ENCODE measurements at regions not wholly inside any gene's neighbourhood (a gene's known extent, or its start where the extent isn't known, plus 50 kb on each side); places are given as distances from the start of the nearest gene placed in this dataset.

DNA sequence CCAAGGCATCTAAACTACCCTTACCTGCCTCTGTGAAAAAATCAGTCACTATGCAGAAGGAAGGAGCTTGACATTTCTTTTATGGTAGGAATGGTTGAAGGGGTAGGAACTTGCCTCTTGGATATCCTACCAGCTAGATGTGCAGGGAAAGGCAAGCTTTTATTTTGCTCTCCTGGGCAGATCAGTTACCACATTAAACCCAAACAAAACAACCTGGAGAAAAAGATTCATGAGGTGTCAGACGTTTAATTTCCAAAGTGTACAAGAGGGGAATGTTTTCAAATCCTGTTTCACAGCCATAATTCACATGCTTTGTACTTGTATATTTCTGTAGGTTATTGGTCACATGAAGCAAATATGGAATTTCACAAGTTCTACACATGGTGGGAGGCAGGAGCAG is 67.0 kb upstream of the IFNG-AS1 start:
- peaks cover 6 to 14% (median 11%) of the 10 kb centered on the region in 4 experiments; a peak in 6 of 7 replicates for H3K4me1 ChIP-seq (replicated peaks in 1 of 4; ENCODE audit: control insufficient read depth in 3 of 4, insufficient read depth in 4 of 4, low read length in 3 of 4)
- FAIRE-seq (no peak), DNase-seq (ENCODE audit: low read depth in 1 of 2, low spot score in 2 of 2) (no peak)
- ChIA-PET POLR2A (ENCODE audit: partially characterized antibody) (no interaction called here), CTCF (ENCODE audit: partially characterized antibody) (interaction anchor here (0.9 to 6.2 kb wide), 2 partner anchors 20 to 293 kb away, joined by 3 to 28 read pairs; no protein-coding TSS in a partner anchor)
- H2BK15ac ChIP-seq (ENCODE audit: low read length): no peak overlapping the region
- WGBS, 2 experiments (ENCODE audit: extremely low coverage in 1 of 2, insufficient coverage in 1 of 2, insufficient read length in 1 of 2, insufficient replicate concordance in 2 of 2, low coverage in 1 of 2, low lambda C conversion rate in 2 of 2, missing lambda C conversion rate in 1 of 2): 74% methylated on average over 1 of the region's 1 CpG; no CpG with 5 or more reads in 1 of the 2 experiments
- H3K79me2 ChIP-seq (ENCODE audit: control insufficient read depth in 1 of 2, insufficient read depth in 2 of 2, low read length in 2 of 2): no peaks in the 10 kb centered on the region
- no peak overlapping the region for H3K14ac ChIP-seq (ENCODE audit: insufficient read length)
- no peak overlapping the region for H2BK12ac ChIP-seq (ENCODE audit: low read depth, low read length)
- TF ChIP-seq SIRT6 (IDR thresholded peaks at IDR 0.05; ENCODE audit: low read length) (no peak), CBX5 (IDR thresholded peaks at IDR 0.05; ENCODE audit: low read depth, low read length) (no peak), SRF (IDR thresholded peaks at IDR 0.05; ENCODE audit: low read depth, low read length) (no peak), RFX5 (IDR thresholded peaks at IDR 0.05; ENCODE audit: borderline replicate concordance, low read depth, low read length) (no peak), HDAC6 (IDR thresholded peaks at IDR 0.05; ENCODE audit: low read depth, low read length) (no peak), CBX8 (IDR thresholded peaks at IDR 0.05; ENCODE audit: borderline replicate concordance, low read depth, low read length) (no peak), CTBP2 (IDR thresholded peaks at IDR 0.05; ENCODE audit: borderline replicate concordance, insufficient read depth, insufficient read length, low read length) (no peak), PHF8 (conservative IDR thresholded peaks at IDR 0.05; ENCODE audit: low read depth, low read length) (no peak), KDM1A (IDR thresholded peaks at IDR 0.05; ENCODE audit: borderline replicate concordance, low read length) (no peak), RXRA (IDR thresholded peaks at IDR 0.05; ENCODE audit: insufficient read depth, low read depth, low read length) (no peak), BRCA1 (IDR thresholded peaks at IDR 0.05; ENCODE audit: low read depth, low read length) (no peak)
- TF ChIP-seq, protein P1, sequence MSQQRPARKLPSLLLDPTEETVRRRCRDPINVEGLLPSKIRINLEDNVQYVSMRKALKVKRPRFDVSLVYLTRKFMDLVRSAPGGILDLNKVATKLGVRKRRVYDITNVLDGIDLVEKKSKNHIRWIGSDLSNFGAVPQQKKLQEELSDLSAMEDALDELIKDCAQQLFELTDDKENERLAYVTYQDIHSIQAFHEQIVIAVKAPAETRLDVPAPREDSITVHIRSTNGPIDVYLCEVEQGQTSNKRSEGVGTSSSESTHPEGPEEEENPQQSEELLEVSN (IDR thresholded peaks at IDR 0.05): no peak
- no peak overlapping the region for H3K4me2 ChIP-seq (ENCODE audit: insufficient read depth in 1 of 2, low read depth in 2 of 2, low read length in 2 of 2)
- no peaks in the 10 kb centered on the region for H3K79me1 ChIP-seq (ENCODE audit: low read depth, low read length)
- no peak overlapping the region for H4K5ac ChIP-seq (ENCODE audit: insufficient read length, low read depth, low read length)
- H3K27me3 ChIP-seq (replicated peaks in 1 of 4; ENCODE audit: control insufficient read depth in 3 of 4, extremely low read depth in 1 of 4, insufficient read depth in 3 of 4, low read length in 3 of 4): no peaks in the 10 kb centered on the region
- H3K36me3 ChIP-seq (ENCODE audit: control insufficient read depth in 2 of 4, insufficient read depth in 4 of 4, low read length in 3 of 4): no peaks in the 10 kb centered on the region
- no peaks in the 10 kb centered on the region for H3K9me3 ChIP-seq (ENCODE audit: insufficient read depth in 2 of 2, low read depth in 1 of 2, low read length in 1 of 2)
- no peak overlapping the region for H2BK20ac ChIP-seq (ENCODE audit: low read length)
- no peak overlapping the region for H3K9ac ChIP-seq (replicated peaks in 1 of 4; ENCODE audit: extremely low read depth in 1 of 4, low read depth in 3 of 4, low read length in 3 of 4)
- H3K18ac ChIP-seq (ENCODE audit: extremely low read depth, low read length): no peak overlapping the region
- H2BK120ac ChIP-seq (replicated peaks; ENCODE audit: low read depth, low read length): no peak overlapping the region
- no peak overlapping the region for H3K23ac ChIP-seq (ENCODE audit: insufficient read length)
- H2AK5ac ChIP-seq (ENCODE audit: low read depth, low read length): no peak overlapping the region
- H2AFZ ChIP-seq (ENCODE audit: low read length): no peak overlapping the region
- H4K8ac ChIP-seq (ENCODE audit: extremely low read depth, insufficient read depth, low read length): no peak overlapping the region
- no peak overlapping the region for H3K4ac ChIP-seq (replicated peaks; ENCODE audit: insufficient read length, low read depth, low read length)
- no peak overlapping the region for H3K4me3 ChIP-seq (ENCODE audit: extremely low read depth in 1 of 4, insufficient read depth in 2 of 4, low read depth in 3 of 4, low read length in 4 of 4)
- H3K27ac ChIP-seq (ENCODE audit: low read depth, low read length): no peak overlapping the region
- H3K23me2 ChIP-seq (ENCODE audit: low read depth, low read length): no peaks in the 10 kb centered on the region
- H2BK5ac ChIP-seq (ENCODE audit: low read depth, low read length): no peak overlapping the region
- H4K20me1 ChIP-seq (replicated peaks in 1 of 2; ENCODE audit: control insufficient read depth in 1 of 2, insufficient read depth in 2 of 2, low read length in 2 of 2): no peaks in the 10 kb centered on the region
- H3K56ac ChIP-seq (replicated peaks; ENCODE audit: insufficient read length, low read depth, low read length): no peak overlapping the region
- H4K91ac ChIP-seq (replicated peaks; ENCODE audit: insufficient read length, low read length): no peak overlapping the region

Data from H1 (cell line).